ENCODE measurements at regions not wholly inside any gene's neighbourhood (a gene's known extent, or its start where the extent isn't known, plus 50 kb on each side); places are given as distances from the start of the nearest gene placed in this dataset.

GRCh38 chr2:181252262-181253148 is 204.7 kb upstream of the ITGA4 start:
- TF ChIP-seq POLR2AphosphoS5 (IDR thresholded peaks at IDR 0.05; ENCODE audit: low read depth, low read length) (no peak), POLR2A (IDR thresholded peaks at IDR 0.05; ENCODE audit: low read depth, low read length) (no peak)

Measured in GM12892 (cell line).